CD4-positive, alpha-beta T cell treated with Interleukin-2 at 100 ng/mL for 4 hours (primary cell): ENCODE measurements at regions not wholly inside any gene's neighbourhood (a gene's known extent, or its start where the extent isn't known, plus 50 kb on each side); places are given as distances from the start of the nearest gene placed in this dataset.

Experiments used
- DNase-seq: peaks from one replicate; pipeline ENCODE4 v3.0.0-alpha.2; 2020; ENCODE audit warnings: low spot score

GRCh38 chr14:98234208-98234607, 1037.8 kb downstream of the BCL11B start:
- DNase-seq = peak; percentile 14

GRCh38 chr14:98236314-98236713, 1035.7 kb downstream of the BCL11B start:
- no peak for DNase-seq

- no peak for DNase-seq
These were observed 1034.1 kb downstream of the BCL11B start for GRCh38 chr14:98237939-98238338.

GRCh38 chr14:98240376-98240775, 1031.6 kb downstream of the BCL11B start:
- no peak for DNase-seq

GRCh38 chr14:98242903-98243302, 1029.1 kb downstream of the BCL11B start:
- no peak for DNase-seq

- no peak for DNase-seq
These were observed 1028.7 kb downstream of the BCL11B start for GRCh38 chr14:98243332-98243731.

GRCh38 chr14:98244162-98244948, 1027.6 kb downstream of the BCL11B start:
- no peak for DNase-seq

GRCh38 chr14:98244966-98245569, 1026.9 kb downstream of the BCL11B start:
- DNase-seq = no peak

GRCh38 chr14:98249057-98249456, 1022.9 kb downstream of the BCL11B start:
- DNase-seq = no peak

- DNase-seq = no peak
These were observed 1022.5 kb downstream of the BCL11B start for GRCh38 chr14:98249476-98249875.

GRCh38 chr14:98252820-98253219, 1019.2 kb downstream of the BCL11B start:
- DNase-seq = no peak

GRCh38 chr14:98259881-98260280, 1012.1 kb downstream of the BCL11B start:
- no peak for DNase-seq

GRCh38 chr14:98262566-98262965, 1009.4 kb downstream of the BCL11B start:
- no peak for DNase-seq

GRCh38 chr14:98269533-98269932, 1002.5 kb downstream of the BCL11B start:
- no peak for DNase-seq

GRCh38 chr14:98270201-98270600, 1001.8 kb downstream of the BCL11B start:
- DNase-seq = no peak

- no peak for DNase-seq
These were observed 997.4 kb downstream of the BCL11B start for GRCh38 chr14:98274596-98274995.

- DNase-seq = no peak
These were observed 993.2 kb downstream of the BCL11B start for GRCh38 chr14:98278800-98279199.

GRCh38 chr14:98280436-98280835, 991.6 kb downstream of the BCL11B start:
- no peak for DNase-seq

GRCh38 chr14:98288825-98289224, 983.2 kb downstream of the BCL11B start:
- no peak for DNase-seq

GRCh38 chr14:98290596-98290995, 981.4 kb downstream of the BCL11B start:
- DNase-seq = peak; percentile 3

GRCh38 chr14:98292191-98292590, 979.8 kb downstream of the BCL11B start:
- no peak for DNase-seq

- no peak for DNase-seq
These were observed 978.4 kb downstream of the BCL11B start for GRCh38 chr14:98293576-98293975.

- DNase-seq = no peak
These were observed 975.1 kb downstream of the BCL11B start for GRCh38 chr14:98296895-98297294.

GRCh38 chr14:98297567-98297966, 974.4 kb downstream of the BCL11B start:
- no peak for DNase-seq
